ENCODE measurements at regions not wholly inside any gene's neighbourhood (a gene's known extent, or its start where the extent isn't known, plus 50 kb on each side); places are given as distances from the start of the nearest gene placed in this dataset.
"Not testable (repeated sequence)": the region's sequence is repeated elsewhere in the genome, so short reads cannot be mapped to it uniquely, and the experiment has no call there.

GRCh38 chr20:26135325-26136110, 438.9 kb upstream of the ZNF337 start:
- H3K4me1 Mint-ChIP-seq = no peaks in the 10 kb centered on the region
- DNase-seq = no peak
- no peak overlapping the region for H3K27ac Mint-ChIP-seq
- peaks cover 0 to 7% (median 2%) of the 10 kb centered on the region in 3 donors for H3K27me3 Mint-ChIP-seq (ENCODE audit: low read depth in 3 of 3)
- H3K9me3 Mint-ChIP-seq = peaks cover 0 to 3% (median 0%) of the 10 kb centered on the region in 6 donors
- H3K4me3 Mint-ChIP-seq = no peak overlapping the region
- H3K36me3 Mint-ChIP-seq = no peaks in the 10 kb centered on the region

GRCh38 chr20:26134606-26135005, 438.0 kb upstream of the ZNF337 start:
- no peak overlapping the region for H3K27ac Mint-ChIP-seq
- peaks cover 0 to 4% (median 0%) of the 10 kb centered on the region in 6 donors for H3K9me3 Mint-ChIP-seq
- H3K4me3 Mint-ChIP-seq = no peak overlapping the region
- no peaks in the 10 kb centered on the region for H3K36me3 Mint-ChIP-seq
- no peaks in the 10 kb centered on the region for H3K4me1 Mint-ChIP-seq
- no peak for DNase-seq
- H3K27me3 Mint-ChIP-seq (ENCODE audit: low read depth in 3 of 3) = peaks cover 0 to 7% (median 2%) of the 10 kb centered on the region in 3 donors

GRCh38 chr20:26133794-26134193, 437.1 kb upstream of the ZNF337 start:
- not testable (repeated sequence) for DNase-seq; H3K4me1 Mint-ChIP-seq; H3K36me3 Mint-ChIP-seq; H3K9me3 Mint-ChIP-seq; H3K4me3 Mint-ChIP-seq; H3K27ac Mint-ChIP-seq; H3K27me3 Mint-ChIP-seq (ENCODE audit: low read depth in 3 of 3)

- not testable (repeated sequence) for H3K4me1 Mint-ChIP-seq; H3K27ac Mint-ChIP-seq; H3K36me3 Mint-ChIP-seq; DNase-seq; H3K27me3 Mint-ChIP-seq (ENCODE audit: low read depth in 3 of 3); H3K9me3 Mint-ChIP-seq; H3K4me3 Mint-ChIP-seq
Observed at GRCh38 chr20:26120920-26121319, 424.3 kb upstream of the ZNF337 start.

- H3K4me3 Mint-ChIP-seq; H3K4me1 Mint-ChIP-seq; H3K27ac Mint-ChIP-seq; H3K36me3 Mint-ChIP-seq; H3K27me3 Mint-ChIP-seq (ENCODE audit: low read depth in 3 of 3); DNase-seq; H3K9me3 Mint-ChIP-seq: not testable (repeated sequence)
Observed at GRCh38 chr20:26094498-26094897, 397.8 kb upstream of the ZNF337 start.

- H3K27me3 Mint-ChIP-seq (ENCODE audit: low read depth in 3 of 3); H3K4me3 Mint-ChIP-seq; H3K36me3 Mint-ChIP-seq; H3K9me3 Mint-ChIP-seq; DNase-seq; H3K4me1 Mint-ChIP-seq: not testable (repeated sequence)
- H3K27ac Mint-ChIP-seq = peak overlapping the region in 1 of 6 donors; percentile 59
Observed at GRCh38 chr20:26091921-26092320, 395.3 kb upstream of the ZNF337 start.

- H3K36me3 Mint-ChIP-seq; H3K4me1 Mint-ChIP-seq; H3K9me3 Mint-ChIP-seq; H3K27ac Mint-ChIP-seq; H3K4me3 Mint-ChIP-seq; DNase-seq; H3K27me3 Mint-ChIP-seq (ENCODE audit: low read depth in 3 of 3): not testable (repeated sequence)
Observed at GRCh38 chr20:26086195-26086594, 389.5 kb upstream of the ZNF337 start.

- H3K27ac Mint-ChIP-seq; H3K9me3 Mint-ChIP-seq; H3K4me3 Mint-ChIP-seq; H3K27me3 Mint-ChIP-seq (ENCODE audit: low read depth in 3 of 3); H3K36me3 Mint-ChIP-seq; DNase-seq; H3K4me1 Mint-ChIP-seq: not testable (repeated sequence)
Observed at GRCh38 chr20:26073972-26074371, 377.3 kb upstream of the ZNF337 start.

- not testable (repeated sequence) for H3K36me3 Mint-ChIP-seq; H3K4me1 Mint-ChIP-seq; H3K27ac Mint-ChIP-seq; H3K4me3 Mint-ChIP-seq; H3K9me3 Mint-ChIP-seq; DNase-seq; H3K27me3 Mint-ChIP-seq (ENCODE audit: low read depth in 3 of 3)
Observed at GRCh38 chr20:26059324-26059723, 362.7 kb upstream of the ZNF337 start.

GRCh38 chr20:26058446-26058845, 361.8 kb upstream of the ZNF337 start:
- H3K27ac Mint-ChIP-seq; H3K9me3 Mint-ChIP-seq; H3K36me3 Mint-ChIP-seq; H3K27me3 Mint-ChIP-seq (ENCODE audit: low read depth in 3 of 3); H3K4me3 Mint-ChIP-seq; DNase-seq; H3K4me1 Mint-ChIP-seq: not testable (repeated sequence)

- not testable (repeated sequence) for DNase-seq; H3K36me3 Mint-ChIP-seq; H3K27ac Mint-ChIP-seq; H3K9me3 Mint-ChIP-seq; H3K4me3 Mint-ChIP-seq; H3K4me1 Mint-ChIP-seq; H3K27me3 Mint-ChIP-seq (ENCODE audit: low read depth in 3 of 3)
Observed at GRCh38 chr20:26057135-26057752, 360.6 kb upstream of the ZNF337 start.

GRCh38 chr20:26025792-26026191, 329.1 kb upstream of the ZNF337 start:
- not testable (repeated sequence) for H3K4me1 Mint-ChIP-seq; H3K27ac Mint-ChIP-seq; H3K27me3 Mint-ChIP-seq (ENCODE audit: low read depth in 3 of 3); H3K4me3 Mint-ChIP-seq; DNase-seq; H3K36me3 Mint-ChIP-seq; H3K9me3 Mint-ChIP-seq

- H3K27me3 Mint-ChIP-seq (ENCODE audit: low read depth in 3 of 3); H3K36me3 Mint-ChIP-seq; DNase-seq; H3K9me3 Mint-ChIP-seq: not testable (repeated sequence)
- Mint-ChIP-seq H3K4me3 (peak overlapping the region; percentile 92 to 96 (median 93)), H3K27ac (peak overlapping the region in 2 of 6 donors; percentile 83 to 86), H3K4me1 (peaks cover 10 to 12% of the 10 kb centered on the region in 2 donors)
Observed at GRCh38 chr20:26010942-26011276, 314.3 kb upstream of the ZNF337 start.

GRCh38 chr20:26010224-26010941, 313.7 kb upstream of the ZNF337 start:
- not testable (repeated sequence) for H3K36me3 Mint-ChIP-seq; H3K27me3 Mint-ChIP-seq (ENCODE audit: low read depth in 3 of 3); H3K9me3 Mint-ChIP-seq; DNase-seq
- Mint-ChIP-seq H3K4me1 (peaks cover 10 to 12% of the 10 kb centered on the region in 2 donors), H3K4me3 (peak overlapping the region; percentile 92 to 96 (median 93)), H3K27ac (peak overlapping the region; percentile 83 to 97 (median 92))

All from immature natural killer cell (primary cell).